ENCODE measurements at regions not wholly inside any gene's neighbourhood (a gene's known extent, or its start where the extent isn't known, plus 50 kb on each side); places are given as distances from the start of the nearest gene placed in this dataset.
A peak's percentile ranks its signal among the peaks of the same experiment; 100 is the strongest.
"Not testable (repeated sequence)": the region's sequence is repeated elsewhere in the genome, so short reads cannot be mapped to it uniquely, and the experiment has no call there.

DNA sequence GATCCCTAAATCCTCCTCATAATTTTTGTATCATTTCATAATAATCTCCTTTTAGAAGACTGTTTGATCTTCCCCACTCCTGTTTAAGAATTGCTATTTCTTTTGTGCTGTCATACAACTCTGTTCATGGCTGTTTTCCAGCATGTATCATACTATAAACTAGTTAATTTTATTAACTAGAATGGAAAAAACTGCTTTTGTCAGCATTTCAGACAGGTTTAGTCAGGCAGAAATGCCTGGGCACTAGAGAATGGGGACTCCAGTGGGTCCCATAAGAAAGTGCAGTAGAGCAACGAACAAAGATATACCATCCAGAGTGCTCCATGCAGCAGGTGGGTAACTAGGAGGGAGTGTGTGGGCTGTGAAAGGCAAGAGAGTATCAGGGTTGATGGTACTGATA is 523.9 kb downstream of the PLOD2 start:
- no peak for DNase-seq (ENCODE audit: low read depth in 1 of 2, low spot score in 1 of 2)
- in situ Hi-C loops (cut with HindIII; ENCODE audit: low pct_unique_long_range_greater_than_20kb, low sequenced_read_pairs): no loop called here

DNA sequence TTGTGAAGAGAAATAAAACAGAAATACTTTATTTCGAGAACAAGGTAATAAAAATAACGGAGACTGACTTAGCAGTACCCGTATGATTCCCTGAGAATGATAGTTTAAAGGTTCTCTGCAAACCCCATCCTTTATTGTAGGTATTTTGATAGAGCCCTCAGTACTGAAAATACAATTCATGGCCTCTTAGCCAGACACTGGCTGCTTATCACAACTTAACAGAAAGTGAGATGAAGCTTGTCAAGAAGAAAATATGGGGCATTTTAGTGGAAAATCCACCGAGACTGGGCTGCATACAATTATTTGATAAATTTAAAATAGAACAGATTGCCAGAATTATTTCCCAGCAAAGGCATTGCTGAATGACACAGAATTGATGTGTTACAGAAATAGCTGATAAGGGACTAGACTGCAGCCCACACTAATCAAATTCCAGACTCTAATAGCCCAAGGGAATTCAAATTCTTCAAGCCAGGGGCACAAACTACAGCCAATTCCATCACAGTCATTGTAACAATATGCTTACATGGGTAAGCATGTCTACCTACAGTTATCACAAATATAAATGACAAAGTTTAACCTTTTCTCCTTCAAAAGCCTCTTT is 521.9 kb downstream of the PLOD2 start:
- DNase-seq (ENCODE audit: low read depth in 1 of 2, low spot score in 1 of 2): no peak
- in situ Hi-C loops (cut with HindIII; ENCODE audit: low pct_unique_long_range_greater_than_20kb, low sequenced_read_pairs): no loop called here
- TF ChIP-seq JUND (IDR thresholded peaks at IDR 0.05; ENCODE audit: low read depth): no peak

More for the DNA sequence above, 523.9 kb downstream of the PLOD2 start:
- no peak for TF ChIP-seq JUND (IDR thresholded peaks at IDR 0.05; ENCODE audit: low read depth)

GRCh38 chr3:145639875-145640274 is 521.1 kb downstream of the PLOD2 start:
- no peak for TF ChIP-seq JUND (IDR thresholded peaks at IDR 0.05; ENCODE audit: low read depth)

DNA sequence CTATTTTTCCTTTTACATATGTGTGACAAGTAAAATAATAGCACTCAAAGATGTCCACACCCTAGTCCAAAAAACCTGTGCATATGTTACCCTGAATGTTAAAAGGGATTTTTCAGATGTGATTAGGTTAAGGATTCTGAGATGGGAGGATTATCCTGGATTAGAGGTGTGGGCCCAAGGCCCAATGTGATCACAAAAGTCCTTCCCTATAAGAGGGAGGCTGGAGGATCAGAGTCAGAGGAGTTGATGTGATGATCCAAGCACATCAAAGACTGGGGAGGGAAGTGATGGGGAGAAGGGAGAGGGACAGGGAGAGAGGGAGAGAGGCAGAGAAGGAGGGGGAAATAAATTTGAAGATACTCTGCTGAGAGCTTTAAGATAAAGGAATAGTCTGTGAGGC is 512.6 kb downstream of the PLOD2 start:
- no peak for DNase-seq (ENCODE audit: low read depth in 1 of 2, low spot score in 1 of 2)
- TF ChIP-seq JUND (IDR thresholded peaks at IDR 0.05; ENCODE audit: low read depth): no peak
- in situ Hi-C loops (cut with HindIII; ENCODE audit: low pct_unique_long_range_greater_than_20kb, low sequenced_read_pairs): no loop called here

More at GRCh38 chr3:145639875-145640274, 521.1 kb downstream of the PLOD2 start:
- DNase-seq (ENCODE audit: low read depth in 1 of 2, low spot score in 1 of 2): peak in 1 of 2 experiments; percentile 37
- in situ Hi-C loops (cut with HindIII; ENCODE audit: low pct_unique_long_range_greater_than_20kb, low sequenced_read_pairs): no loop called here

- in situ Hi-C loops (cut with HindIII; ENCODE audit: low pct_unique_long_range_greater_than_20kb, low sequenced_read_pairs): no loop called here
- DNase-seq (ENCODE audit: low read depth in 1 of 2, low spot score in 1 of 2): no peak
- TF ChIP-seq JUND (IDR thresholded peaks at IDR 0.05; ENCODE audit: low read depth): no peak
Observed at GRCh38 chr3:145649368-145649887, 511.6 kb downstream of the PLOD2 start.

- in situ Hi-C loops (cut with HindIII; ENCODE audit: low pct_unique_long_range_greater_than_20kb, low sequenced_read_pairs): no loop called here
- no peak for DNase-seq (ENCODE audit: low read depth in 1 of 2, low spot score in 1 of 2)
Observed at GRCh38 chr3:145650170-145650569, 510.8 kb downstream of the PLOD2 start.

DNA sequence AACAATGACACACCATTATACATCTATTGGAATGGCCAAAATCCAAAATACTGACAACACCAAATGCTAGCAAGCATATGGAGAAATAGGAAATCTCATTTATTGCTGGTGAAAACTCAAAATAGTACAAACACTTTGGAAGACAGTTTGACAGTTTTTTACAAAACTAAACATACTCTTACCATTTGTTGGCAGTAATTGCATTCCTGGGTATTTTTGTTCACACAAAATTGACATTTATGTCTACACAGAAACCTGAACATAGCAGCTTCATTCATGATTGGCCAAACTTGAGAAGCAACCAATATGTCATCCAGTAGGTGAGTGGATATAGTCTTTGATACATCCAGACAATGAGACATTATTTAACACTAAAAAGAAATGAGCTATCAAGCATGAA is 489.9 kb downstream of the PLOD2 start:
- in situ Hi-C loops (cut with HindIII; ENCODE audit: low pct_unique_long_range_greater_than_20kb, low sequenced_read_pairs): no loop called here
- TF ChIP-seq JUND (IDR thresholded peaks at IDR 0.05; ENCODE audit: low read depth): no peak
- no peak for DNase-seq (ENCODE audit: low read depth in 1 of 2, low spot score in 1 of 2)

More at GRCh38 chr3:145650170-145650569, 510.8 kb downstream of the PLOD2 start:
- no peak for TF ChIP-seq JUND (IDR thresholded peaks at IDR 0.05; ENCODE audit: low read depth)

- no peak for TF ChIP-seq JUND (IDR thresholded peaks at IDR 0.05; ENCODE audit: low read depth)
- in situ Hi-C loops (cut with HindIII; ENCODE audit: low pct_unique_long_range_greater_than_20kb, low sequenced_read_pairs): no loop called here
- DNase-seq (ENCODE audit: low read depth in 1 of 2, low spot score in 1 of 2): no peak
Observed at GRCh38 chr3:145673838-145674237, 487.1 kb downstream of the PLOD2 start.

- in situ Hi-C loops (cut with HindIII; ENCODE audit: low pct_unique_long_range_greater_than_20kb, low sequenced_read_pairs): no loop called here
- TF ChIP-seq JUND (IDR thresholded peaks at IDR 0.05; ENCODE audit: low read depth): no peak
- no peak for DNase-seq (ENCODE audit: low read depth in 1 of 2, low spot score in 1 of 2)
Observed at GRCh38 chr3:145678401-145678800, 482.6 kb downstream of the PLOD2 start.

- DNase-seq (ENCODE audit: low read depth in 1 of 2, low spot score in 1 of 2): no peak
- in situ Hi-C loops (cut with HindIII; ENCODE audit: low pct_unique_long_range_greater_than_20kb, low sequenced_read_pairs): no loop called here
- no peak for TF ChIP-seq JUND (IDR thresholded peaks at IDR 0.05; ENCODE audit: low read depth)
Observed at GRCh38 chr3:145681181-145681580, 479.8 kb downstream of the PLOD2 start.

DNA sequence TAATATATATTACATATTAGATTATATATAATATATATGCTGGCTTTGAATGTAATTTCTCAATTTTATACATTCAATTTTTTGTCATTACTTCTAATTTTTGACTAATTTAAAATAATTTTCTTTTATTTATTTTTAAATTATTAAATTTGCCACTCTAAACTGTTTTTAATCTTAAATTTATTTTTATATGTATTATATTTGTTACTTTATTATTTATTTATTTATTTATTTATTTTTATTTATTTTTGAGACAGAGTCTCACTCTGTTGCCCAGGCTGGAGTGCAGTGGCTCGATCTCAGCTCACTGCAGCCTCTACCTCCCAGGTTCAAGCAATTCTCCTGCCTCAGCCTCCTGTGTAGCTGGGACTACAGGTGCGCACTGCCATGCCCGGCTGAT is 473.0 kb downstream of the PLOD2 start:
- DNase-seq (ENCODE audit: low read depth in 1 of 2, low spot score in 1 of 2); in situ Hi-C loops (cut with HindIII; ENCODE audit: low pct_unique_long_range_greater_than_20kb, low sequenced_read_pairs): not testable (repeated sequence)

GRCh38 chr3:145692751-145693150 is 468.2 kb downstream of the PLOD2 start:
- in situ Hi-C loops (cut with HindIII; ENCODE audit: low pct_unique_long_range_greater_than_20kb, low sequenced_read_pairs): no loop called here
- no peak for TF ChIP-seq JUND (IDR thresholded peaks at IDR 0.05; ENCODE audit: low read depth)
- DNase-seq (ENCODE audit: low read depth in 1 of 2, low spot score in 1 of 2): no peak

GRCh38 chr3:145696011-145696410 is 465.0 kb downstream of the PLOD2 start:
- no peak for DNase-seq (ENCODE audit: low read depth in 1 of 2, low spot score in 1 of 2)
- TF ChIP-seq JUND (IDR thresholded peaks at IDR 0.05; ENCODE audit: low read depth): no peak
- in situ Hi-C loops (cut with HindIII; ENCODE audit: low pct_unique_long_range_greater_than_20kb, low sequenced_read_pairs): no loop called here

GRCh38 chr3:145698250-145698649 is 462.7 kb downstream of the PLOD2 start:
- in situ Hi-C loops (cut with HindIII; ENCODE audit: low pct_unique_long_range_greater_than_20kb, low sequenced_read_pairs): no loop called here
- no peak for DNase-seq (ENCODE audit: low read depth in 1 of 2, low spot score in 1 of 2)

More at GRCh38 chr3:145698250-145698649, 462.7 kb downstream of the PLOD2 start:
- TF ChIP-seq JUND (IDR thresholded peaks at IDR 0.05; ENCODE audit: low read depth): no peak
